Panc1 (cell line): ENCODE measurements at regions not wholly inside any gene's neighbourhood (a gene's known extent, or its start where the extent isn't known, plus 50 kb on each side); places are given as distances from the start of the nearest gene placed in this dataset.

Experiments used
- CTCF ChIP-seq: fragments of 450-650 bp; IDR thresholded peaks from 2 replicates; pipeline ENCODE4 v1.5.1; 2017; ENCODE audit warnings: mild to moderate bottlenecking
- TCF7L2 ChIP-seq: IDR thresholded peaks from 2 replicates; pipeline ENCODE4 v1.6.1; 2011; ENCODE audit warnings: mild to moderate bottlenecking, low read depth, low read length, inconsistent platforms

DNA sequence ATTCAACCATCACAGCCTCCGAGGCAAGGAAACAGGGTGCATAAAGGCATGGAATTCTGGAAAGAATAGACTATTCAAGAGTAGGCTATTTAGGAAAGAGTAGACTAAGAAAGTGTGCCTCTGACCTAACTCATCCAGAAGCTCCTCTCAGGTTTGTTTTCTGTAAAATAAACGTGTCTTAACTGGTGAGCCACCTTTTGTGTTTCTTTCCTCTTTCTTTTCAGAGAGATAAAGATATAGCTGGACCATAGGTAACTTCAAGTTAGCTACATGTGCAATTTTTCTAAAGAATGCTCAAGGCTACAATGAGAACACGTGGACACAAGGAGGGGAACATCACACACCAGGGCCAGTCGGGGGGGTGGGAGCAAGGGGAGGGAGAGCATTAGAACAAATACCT, 577.0 kb downstream of the TYW1 start:
- TF ChIP-seq CTCF (no peak), TCF7L2 (no peak)
